ENCODE measurements at regions not wholly inside any gene's neighbourhood (a gene's known extent, or its start where the extent isn't known, plus 50 kb on each side); places are given as distances from the start of the nearest gene placed in this dataset.

DNA sequence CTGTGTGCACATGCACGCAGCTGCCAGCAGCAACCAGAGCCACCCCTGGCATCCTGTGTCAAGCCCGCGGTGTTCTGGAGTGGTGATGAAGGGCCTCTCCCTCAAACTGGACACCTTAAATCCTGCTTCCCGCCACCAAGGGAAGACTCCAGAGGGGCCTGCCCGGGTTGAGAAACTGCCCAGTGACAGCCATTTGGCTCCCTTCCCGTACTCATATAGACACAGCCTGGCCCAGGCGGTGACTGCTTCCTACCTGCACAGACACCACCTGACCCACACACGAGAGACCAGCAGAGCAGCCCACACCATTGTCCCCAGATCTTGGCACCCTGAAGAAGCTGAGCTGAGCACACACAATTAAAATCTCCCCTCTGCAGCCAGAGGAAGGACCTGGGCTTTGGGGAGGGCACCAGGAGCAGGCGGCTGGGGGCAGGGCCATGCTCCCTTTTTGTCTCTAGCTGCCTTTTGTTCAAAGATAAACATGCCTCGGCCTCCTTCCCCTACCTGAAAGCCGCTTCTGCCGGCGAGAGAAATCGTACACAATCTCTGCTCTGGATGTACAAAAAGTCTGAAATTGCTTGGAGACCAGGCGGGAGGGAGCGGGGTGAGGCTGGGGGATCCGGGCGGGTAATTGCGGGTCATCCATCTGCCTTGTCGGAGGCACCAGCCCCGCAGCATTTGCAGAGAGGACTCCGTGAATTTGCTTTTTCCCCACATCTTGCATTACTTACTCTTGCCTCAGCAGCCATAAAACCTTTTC lies 78.4 kb downstream of the TSPAN17 start:
- Histone ChIP-seq H3K4me2 (ENCODE audit: low read length) (no peak overlapping the region), H3K4me3 (ENCODE audit: low read length) (no peak overlapping the region), H3K9ac (ENCODE audit: low read length) (peak overlapping the region; percentile 38), H3K36me3 (ENCODE audit: insufficient read depth, low read length) (no peaks in the 10 kb centered on the region), H3K9me2 (ENCODE audit: insufficient read depth, low read length) (no peaks in the 10 kb centered on the region), H3K27me3 (ENCODE audit: insufficient read depth, low read depth, low read length) (no peaks in the 10 kb centered on the region), H3K27ac (ENCODE audit: low read length) (no peak overlapping the region), H2AFZ (ENCODE audit: low read depth, low read length) (peak overlapping the region; percentile 33), H3K79me2 (replicated peaks; ENCODE audit: insufficient read depth, low read length) (no peaks in the 10 kb centered on the region), H4K20me1 (ENCODE audit: insufficient read depth) (no peaks in the 10 kb centered on the region), H3K9me3 (ENCODE audit: low read length) (no peaks in the 10 kb centered on the region), H3F3A (ENCODE audit: insufficient read depth, low read length, poor library complexity, severe bottlenecking) (no peaks in the 10 kb centered on the region)
- no peak for TF ChIP-seq SMC3 (conservative IDR thresholded peaks at IDR 0.05; ENCODE audit: poor library complexity)

GRCh38 chr5:176726746-176727527 lies 79.7 kb downstream of the TSPAN17 start:
- H3K4me3 ChIP-seq (ENCODE audit: low read length), result no peak overlapping the region
- H2AFZ ChIP-seq (ENCODE audit: low read depth, low read length), result no peak overlapping the region
- H3K9me2 ChIP-seq (ENCODE audit: insufficient read depth, low read length), result no peaks in the 10 kb centered on the region
- no peaks in the 10 kb centered on the region for H3K27me3 ChIP-seq (ENCODE audit: insufficient read depth, low read depth, low read length)
- TF ChIP-seq EP300 (conservative IDR thresholded peaks at IDR 0.05; ENCODE audit: poor library complexity, severe bottlenecking), result no peak
- no peak for TF ChIP-seq RAD21 (conservative IDR thresholded peaks at IDR 0.05)
- no peak for TF ChIP-seq TAF1 (IDR thresholded peaks at IDR 0.05; ENCODE audit: low read depth)
- TF ChIP-seq EZH2 (IDR thresholded peaks at IDR 0.05; ENCODE audit: borderline replicate concordance, insufficient read depth, low read length, poor library complexity, severe bottlenecking), result no peak
- TF ChIP-seq, protein P1, sequence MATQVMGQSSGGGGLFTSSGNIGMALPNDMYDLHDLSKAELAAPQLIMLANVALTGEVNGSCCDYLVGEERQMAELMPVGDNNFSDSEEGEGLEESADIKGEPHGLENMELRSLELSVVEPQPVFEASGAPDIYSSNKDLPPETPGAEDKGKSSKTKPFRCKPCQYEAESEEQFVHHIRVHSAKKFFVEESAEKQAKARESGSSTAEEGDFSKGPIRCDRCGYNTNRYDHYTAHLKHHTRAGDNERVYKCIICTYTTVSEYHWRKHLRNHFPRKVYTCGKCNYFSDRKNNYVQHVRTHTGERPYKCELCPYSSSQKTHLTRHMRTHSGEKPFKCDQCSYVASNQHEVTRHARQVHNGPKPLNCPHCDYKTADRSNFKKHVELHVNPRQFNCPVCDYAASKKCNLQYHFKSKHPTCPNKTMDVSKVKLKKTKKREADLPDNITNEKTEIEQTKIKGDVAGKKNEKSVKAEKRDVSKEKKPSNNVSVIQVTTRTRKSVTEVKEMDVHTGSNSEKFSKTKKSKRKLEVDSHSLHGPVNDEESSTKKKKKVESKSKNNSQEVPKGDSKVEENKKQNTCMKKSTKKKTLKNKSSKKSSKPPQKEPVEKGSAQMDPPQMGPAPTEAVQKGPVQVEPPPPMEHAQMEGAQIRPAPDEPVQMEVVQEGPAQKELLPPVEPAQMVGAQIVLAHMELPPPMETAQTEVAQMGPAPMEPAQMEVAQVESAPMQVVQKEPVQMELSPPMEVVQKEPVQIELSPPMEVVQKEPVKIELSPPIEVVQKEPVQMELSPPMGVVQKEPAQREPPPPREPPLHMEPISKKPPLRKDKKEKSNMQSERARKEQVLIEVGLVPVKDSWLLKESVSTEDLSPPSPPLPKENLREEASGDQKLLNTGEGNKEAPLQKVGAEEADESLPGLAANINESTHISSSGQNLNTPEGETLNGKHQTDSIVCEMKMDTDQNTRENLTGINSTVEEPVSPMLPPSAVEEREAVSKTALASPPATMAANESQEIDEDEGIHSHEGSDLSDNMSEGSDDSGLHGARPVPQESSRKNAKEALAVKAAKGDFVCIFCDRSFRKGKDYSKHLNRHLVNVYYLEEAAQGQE (IDR thresholded peaks at IDR 0.05; ENCODE audit: borderline replicate concordance), result no peak
- no peak for TF ChIP-seq CTCF (IDR thresholded peaks at IDR 0.05; ENCODE audit: poor library complexity, severe bottlenecking)
- TF ChIP-seq POLR2AphosphoS5 (IDR thresholded peaks at IDR 0.05), result no peak
- no peak for TF ChIP-seq SMC3 (conservative IDR thresholded peaks at IDR 0.05; ENCODE audit: poor library complexity)
- TF ChIP-seq MXI1 (conservative IDR thresholded peaks at IDR 0.05; ENCODE audit: poor library complexity, severe bottlenecking), result no peak
- no peaks in the 10 kb centered on the region for H3K79me2 ChIP-seq (replicated peaks; ENCODE audit: insufficient read depth, low read length)
- no peaks in the 10 kb centered on the region for H3K36me3 ChIP-seq (ENCODE audit: insufficient read depth, low read length)
- no peak overlapping the region for H3K9ac ChIP-seq (ENCODE audit: low read length)
- H3F3A ChIP-seq (ENCODE audit: insufficient read depth, low read length, poor library complexity, severe bottlenecking), result no peaks in the 10 kb centered on the region
- H4K20me1 ChIP-seq (ENCODE audit: insufficient read depth), result no peaks in the 10 kb centered on the region
- no peak overlapping the region for H3K27ac ChIP-seq (ENCODE audit: low read length)
- H3K4me2 ChIP-seq (ENCODE audit: low read length), result no peak overlapping the region
- H3K9me3 ChIP-seq (ENCODE audit: low read length), result no peaks in the 10 kb centered on the region

All from neural cell (in vitro differentiated cells).